GM12878 (cell line): ENCODE measurements at regions not wholly inside any gene's neighbourhood (a gene's known extent, or its start where the extent isn't known, plus 50 kb on each side); places are given as distances from the start of the nearest gene placed in this dataset.

Experiments used
- ATAC-seq: fragments of 200-7000 bp; cut with Tn5 transposase; 3 replicates; pipeline ENCODE4 v1.9.1; 2020; ENCODE audit warnings: mild to moderate bottlenecking, moderate library complexity
- BruUV-seq: library from RNA; stranded (reverse); fragments of 400-500 nt; replicated peaks from 2 replicates; lab custom pipeline; 2021; lab: Mats Ljungman, UMichigan
- CTCF ChIA-PET: fragments of 300-600 bp; sonication (Branson Sonifier 250); formaldehyde crosslinking; extraction: SDS; loops from one replicate; lab custom pipeline; 2021; ENCODE audit warnings: inconsistent platforms; lab: Yijun Ruan, JAX
- POLR2A ChIA-PET: fragments of 350-600 bp; formaldehyde crosslinking; extraction: SDS; loops from one replicate; lab custom pipeline; 2021; ENCODE audit warnings: inconsistent platforms; lab: Charles Lee
- RAD21 ChIA-PET: fragments of 300-600 bp; sonication (Branson Sonifier 250); formaldehyde crosslinking; loops from one replicate; lab custom pipeline; 2023; ENCODE audit warnings: antibody characterized with exemption; ENCODE audit not compliant: unreplicated experiment; lab: Charles Lee
- SMC1A ChIA-PET: fragments of 300-600 bp; sonication (Branson Sonifier 250); formaldehyde crosslinking; loops from one replicate; lab custom pipeline; 2023; ENCODE audit not compliant: unreplicated experiment, uncharacterized antibody; lab: Charles Lee
- DNase-seq: peaks from one replicate; pipeline ENCODE4 v3.0.0-alpha.2; 2011; ENCODE audit warnings: low read depth, low spot score
- FAIRE-seq: peaks from 3 replicates; lab custom pipeline; 2011; peaks lifted over from hg19 to GRCh38; lab: Jason Lieb, UNC
- H2AFZ ChIP-seq: 2 replicates; pipeline ENCODE4 v1.6.0; 2011; ENCODE audit warnings: low read depth, low read length, control low read depth; ENCODE audit not compliant: control insufficient read depth
- H3K27ac ChIP-seq: 2 replicates; pipeline ENCODE4 v1.5.1; 2011; ENCODE audit warnings: control low read depth; ENCODE audit not compliant: control insufficient read depth, insufficient read depth
- H3K27me3 ChIP-seq, 2 experiments: replicated peaks in 1 of 2; 2 replicates each; pipeline versions ENCODE4 v1.6.0 to v1.6.1; 2011; ENCODE audit warnings: low read length in 1 of 2; ENCODE audit not compliant: control insufficient read depth in 2 of 2, insufficient read depth in 2 of 2
- H3K36me3 ChIP-seq, 2 experiments: 2 replicates each; pipeline ENCODE4 v1.5.1; 2011; ENCODE audit warnings: low read length in 1 of 2; ENCODE audit not compliant: control insufficient read depth in 2 of 2, insufficient read depth in 2 of 2
- H3K4me1 ChIP-seq: 2 replicates; pipeline ENCODE4 v1.6.1; 2011; ENCODE audit warnings: mild to moderate bottlenecking, low read length, moderate library complexity, mixed read lengths; ENCODE audit not compliant: control insufficient read depth, insufficient read depth
- H3K4me2 ChIP-seq: 2 replicates; pipeline ENCODE4 v1.6.0; 2011; ENCODE audit warnings: control low read depth; ENCODE audit not compliant: control insufficient read depth, insufficient read depth
- H3K4me3 ChIP-seq: fragments of 200-600 bp; sonication (generic); 2 replicates; pipeline ENCODE4 v1.5.1; 2016
- H3K79me2 ChIP-seq: 2 replicates; pipeline ENCODE4 v1.6.0; 2011; ENCODE audit warnings: low read length; ENCODE audit not compliant: control insufficient read depth, insufficient read depth
- H3K9ac ChIP-seq: 2 replicates; pipeline ENCODE4 v1.8.0; 2011; ENCODE audit warnings: low read length, control low read depth, mixed read lengths; ENCODE audit not compliant: control insufficient read depth, insufficient read depth
- H3K9me3 ChIP-seq: replicated peaks from 3 replicates; pipeline ENCODE4 v1.5.1; 2011; ENCODE audit warnings: mild to moderate bottlenecking, low read length; ENCODE audit not compliant: control insufficient read depth, insufficient read depth
- H4K20me1 ChIP-seq: 2 replicates; pipeline ENCODE4 v1.6.0; 2011; ENCODE audit not compliant: control insufficient read depth, insufficient read depth
- BCL11A ChIP-seq: IDR thresholded peaks from 2 replicates; pipeline ENCODE4 v1.6.1; 2011; ENCODE audit warnings: low read depth, low read length
- CHD4 ChIP-seq: fragments of 200-600 bp; sonication (generic); IDR thresholded peaks from 2 replicates; pipeline ENCODE4 v1.6.1; 2016; ENCODE audit warnings: mild to moderate bottlenecking
- MEF2B ChIP-seq: fragments of 450-650 bp; IDR thresholded peaks from 2 replicates; pipeline ENCODE4 v1.6.1; 2018; ENCODE audit warnings: mild to moderate bottlenecking, moderate library complexity; ENCODE audit not compliant: partially characterized antibody, poor library complexity, severe bottlenecking
- NRF1 ChIP-seq: conservative IDR thresholded peaks from 2 replicates; pipeline ENCODE4 v1.6.1; 2011; ENCODE audit warnings: mild to moderate bottlenecking, low read depth, low read length, improper control_type of control experiment
- PAX8 ChIP-seq: fragments of 450-650 bp; IDR thresholded peaks from 2 replicates; pipeline ENCODE4 v1.6.1; 2017; ENCODE audit warnings: mild to moderate bottlenecking, moderate library complexity
- RAD51 ChIP-seq: fragments of 450-650 bp; IDR thresholded peaks from 2 replicates; pipeline ENCODE4 v1.6.1; 2016; ENCODE audit warnings: moderate library complexity, mild to moderate bottlenecking, inconsistent platforms
- SP1 ChIP-seq: IDR thresholded peaks from one replicate; pipeline ENCODE4 v1.6.1; 2011; ENCODE audit warnings: low read depth, low read length
- ZSCAN29 ChIP-seq: fragments of 450-650 bp; IDR thresholded peaks from 2 replicates; pipeline ENCODE4 v1.6.1; 2017; ENCODE audit warnings: mild to moderate bottlenecking, moderate library complexity
- WGBS: methylation state at CpG from one replicate; pipeline ENCODE4 v1.1.6; 2016; ENCODE audit warnings: low lambda C conversion rate; ENCODE audit not compliant: insufficient replicate concordance, insufficient coverage; ENCODE audit errors: missing lambda C conversion rate; 5-methylcytosine and 5-hydroxymethylcytosine counted together
- in situ Hi-C: fragments of 300-500 bp; cut with MboI; formaldehyde crosslinking; loops from 9 replicates; pipeline ENCODE4 v1.14.3; 2018; ENCODE audit warnings: mixed read lengths
- intact Hi-C: fragments of 100-400 bp; cut with micrococcal nuclease; formaldehyde crosslinking; loops from one replicate; pipeline ENCODE4 v1.14.2; 2022; ENCODE audit not compliant: unreplicated experiment
- TF ChIP-seq, protein P1 (sequence below): fragments of 450-650 bp; IDR thresholded peaks from 2 replicates; pipeline ENCODE4 v1.6.1; 2017; ENCODE audit warnings: borderline replicate concordance
- TF ChIP-seq, protein P2 (sequence below): fragments of 450-650 bp; IDR thresholded peaks from 2 replicates; pipeline ENCODE4 v1.6.1; 2016; ENCODE audit warnings: mild to moderate bottlenecking, moderate library complexity, borderline replicate concordance

DNA sequence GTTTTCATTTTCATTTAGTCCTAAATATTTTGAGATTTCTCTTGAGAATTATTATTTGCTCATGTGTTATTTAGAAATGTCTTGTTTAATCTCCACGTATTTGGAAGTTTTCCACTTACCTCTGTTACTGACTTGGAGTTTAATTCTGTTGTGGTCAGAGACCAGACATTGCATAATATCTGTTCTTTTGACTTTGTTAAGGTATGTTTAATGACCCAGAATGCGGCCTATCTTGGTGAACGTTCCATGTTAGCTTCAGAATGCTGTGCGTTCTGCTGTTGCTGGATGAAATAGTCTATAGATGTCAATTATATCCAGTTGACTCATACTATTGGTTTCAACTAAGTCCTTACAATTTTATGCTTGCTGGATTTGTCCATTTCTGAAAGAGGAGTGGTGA is 325.3 kb upstream of the TARS1 start:
- FAIRE-seq (no peak), ATAC-seq (no peak), DNase-seq (no peak)
- H3K36me3 ChIP-seq = no peaks in the 10 kb centered on the region
- intact Hi-C loops (no loop called here), in situ Hi-C loops (no loop called here)
- no TSS peak for BruUV-seq
- ChIA-PET POLR2A (no interaction called here), SMC1A (no interaction called here), RAD21 (no interaction called here), CTCF (no interaction called here)
- TF ChIP-seq CHD4 (no peak), NRF1 (no peak), ZSCAN29 (no peak), RAD51 (no peak), MEF2B (no peak), BCL11A (no peak), PAX8 (no peak), SP1 (no peak)
- TF ChIP-seq, protein P1, sequence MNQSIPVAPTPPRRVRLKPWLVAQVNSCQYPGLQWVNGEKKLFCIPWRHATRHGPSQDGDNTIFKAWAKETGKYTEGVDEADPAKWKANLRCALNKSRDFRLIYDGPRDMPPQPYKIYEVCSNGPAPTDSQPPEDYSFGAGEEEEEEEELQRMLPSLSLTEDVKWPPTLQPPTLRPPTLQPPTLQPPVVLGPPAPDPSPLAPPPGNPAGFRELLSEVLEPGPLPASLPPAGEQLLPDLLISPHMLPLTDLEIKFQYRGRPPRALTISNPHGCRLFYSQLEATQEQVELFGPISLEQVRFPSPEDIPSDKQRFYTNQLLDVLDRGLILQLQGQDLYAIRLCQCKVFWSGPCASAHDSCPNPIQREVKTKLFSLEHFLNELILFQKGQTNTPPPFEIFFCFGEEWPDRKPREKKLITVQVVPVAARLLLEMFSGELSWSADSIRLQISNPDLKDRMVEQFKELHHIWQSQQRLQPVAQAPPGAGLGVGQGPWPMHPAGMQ = no peak
- TF ChIP-seq, protein P2, sequence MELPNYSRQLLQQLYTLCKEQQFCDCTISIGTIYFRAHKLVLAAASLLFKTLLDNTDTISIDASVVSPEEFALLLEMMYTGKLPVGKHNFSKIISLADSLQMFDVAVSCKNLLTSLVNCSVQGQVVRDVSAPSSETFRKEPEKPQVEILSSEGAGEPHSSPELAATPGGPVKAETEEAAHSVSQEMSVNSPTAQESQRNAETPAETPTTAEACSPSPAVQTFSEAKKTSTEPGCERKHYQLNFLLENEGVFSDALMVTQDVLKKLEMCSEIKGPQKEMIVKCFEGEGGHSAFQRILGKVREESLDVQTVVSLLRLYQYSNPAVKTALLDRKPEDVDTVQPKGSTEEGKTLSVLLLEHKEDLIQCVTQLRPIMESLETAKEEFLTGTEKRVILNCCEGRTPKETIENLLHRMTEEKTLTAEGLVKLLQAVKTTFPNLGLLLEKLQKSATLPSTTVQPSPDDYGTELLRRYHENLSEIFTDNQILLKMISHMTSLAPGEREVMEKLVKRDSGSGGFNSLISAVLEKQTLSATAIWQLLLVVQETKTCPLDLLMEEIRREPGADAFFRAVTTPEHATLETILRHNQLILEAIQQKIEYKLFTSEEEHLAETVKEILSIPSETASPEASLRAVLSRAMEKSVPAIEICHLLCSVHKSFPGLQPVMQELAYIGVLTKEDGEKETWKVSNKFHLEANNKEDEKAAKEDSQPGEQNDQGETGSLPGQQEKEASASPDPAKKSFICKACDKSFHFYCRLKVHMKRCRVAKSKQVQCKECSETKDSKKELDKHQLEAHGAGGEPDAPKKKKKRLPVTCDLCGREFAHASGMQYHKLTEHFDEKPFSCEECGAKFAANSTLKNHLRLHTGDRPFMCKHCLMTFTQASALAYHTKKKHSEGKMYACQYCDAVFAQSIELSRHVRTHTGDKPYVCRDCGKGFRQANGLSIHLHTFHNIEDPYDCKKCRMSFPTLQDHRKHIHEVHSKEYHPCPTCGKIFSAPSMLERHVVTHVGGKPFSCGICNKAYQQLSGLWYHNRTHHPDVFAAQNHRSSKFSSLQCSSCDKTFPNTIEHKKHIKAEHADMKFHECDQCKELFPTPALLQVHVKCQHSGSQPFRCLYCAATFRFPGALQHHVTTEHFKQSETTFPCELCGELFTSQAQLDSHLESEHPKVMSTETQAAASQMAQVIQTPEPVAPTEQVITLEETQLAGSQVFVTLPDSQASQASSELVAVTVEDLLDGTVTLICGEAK = no peak
- H3K79me2 ChIP-seq = no peaks in the 10 kb centered on the region
- no peak overlapping the region for H3K27ac ChIP-seq
- no peaks in the 10 kb centered on the region for H3K4me1 ChIP-seq
- H3K4me2 ChIP-seq = no peak overlapping the region
- no peaks in the 10 kb centered on the region for H3K9me3 ChIP-seq
- H3K27me3 ChIP-seq = no peaks in the 10 kb centered on the region
- H3K4me3 ChIP-seq = no peak overlapping the region
- WGBS = 15% methylated on average over 4 of the region's 4 CpGs
- H3K9ac ChIP-seq = no peak overlapping the region
- no peaks in the 10 kb centered on the region for H4K20me1 ChIP-seq
- no peak overlapping the region for H2AFZ ChIP-seq
